ENCODE measurements at regions not wholly inside any gene's neighbourhood (a gene's known extent, or its start where the extent isn't known, plus 50 kb on each side); places are given as distances from the start of the nearest gene placed in this dataset.

DNA sequence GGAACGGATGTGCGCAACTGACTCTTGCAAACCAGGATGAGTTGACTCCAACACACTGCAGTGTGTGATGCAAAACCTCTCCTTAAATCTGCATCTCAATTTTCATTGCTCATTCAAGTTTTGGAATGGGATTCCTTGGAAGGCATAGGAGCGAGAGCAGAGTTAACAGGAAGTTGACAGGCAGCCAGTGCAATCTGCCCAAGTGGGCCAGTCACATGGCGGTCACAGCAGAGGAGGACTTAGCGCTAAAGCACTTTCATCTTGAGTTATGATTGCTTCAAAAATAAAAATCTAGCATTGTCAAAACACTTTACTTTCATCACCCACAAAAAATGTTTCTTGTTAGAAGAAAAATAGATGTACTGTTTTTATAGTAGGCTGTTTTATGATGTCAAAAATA lies 439.0 kb downstream of the FBXO15 start:
- SMC1A ChIA-PET (ENCODE audit: uncharacterized antibody, unreplicated experiment), result no interaction called here
- no peaks in the 10 kb centered on the region for H3K36me3 ChIP-seq (ENCODE audit: control insufficient read depth in 2 of 2, insufficient read depth in 2 of 2, low read length in 1 of 2)
- POLR2A ChIA-PET, result no interaction called here
- FAIRE-seq (no peak), DNase-seq (ENCODE audit: low read depth, low spot score) (no peak), ATAC-seq (no peak)
- H3K4me2 ChIP-seq (ENCODE audit: control insufficient read depth, insufficient read depth), result no peak overlapping the region
- H3K4me1 ChIP-seq (ENCODE audit: control insufficient read depth, insufficient read depth, low read length), result no peaks in the 10 kb centered on the region
- H3K27ac ChIP-seq (ENCODE audit: control insufficient read depth, insufficient read depth), result no peak overlapping the region
- no peaks in the 10 kb centered on the region for H4K20me1 ChIP-seq (ENCODE audit: control insufficient read depth, insufficient read depth)
- RAD21 ChIA-PET (ENCODE audit: unreplicated experiment), result no interaction called here
- no peak overlapping the region for H2AFZ ChIP-seq (ENCODE audit: control insufficient read depth, low read depth, low read length)
- intact Hi-C loops (cut with micrococcal nuclease; ENCODE audit: unreplicated experiment), result no loop called here
- CTCF ChIA-PET, result no interaction called here
- in situ Hi-C loops (cut with MboI), result no loop called here
- H3K4me3 ChIP-seq, result no peak overlapping the region
- no peaks in the 10 kb centered on the region for H3K79me2 ChIP-seq (ENCODE audit: control insufficient read depth, insufficient read depth, low read length)
- 80% methylated on average over 5 of the region's 5 CpGs for WGBS (ENCODE audit: insufficient coverage, insufficient replicate concordance, low lambda C conversion rate, missing lambda C conversion rate)
- H3K27me3 ChIP-seq (replicated peaks in 1 of 2; ENCODE audit: control insufficient read depth in 2 of 2, insufficient read depth in 2 of 2, low read length in 1 of 2), result no peaks in the 10 kb centered on the region
- TF ChIP-seq CBX3 (IDR thresholded peaks at IDR 0.05; ENCODE audit: borderline replicate concordance, low read depth) (no peak), IKZF2 (IDR thresholded peaks at IDR 0.05) (no peak), TAF1 (IDR thresholded peaks at IDR 0.05; ENCODE audit: borderline replicate concordance, low read depth, low read length) (no peak), RAD21 (IDR thresholded peaks at IDR 0.05; ENCODE audit: insufficient read depth, low read depth, low read length) (no peak), ZNF24 (IDR thresholded peaks at IDR 0.05) (no peak), TCF12 (IDR thresholded peaks at IDR 0.05; ENCODE audit: low read depth, low read length) (no peak), MXI1 (IDR thresholded peaks at IDR 0.05; ENCODE audit: low read depth, low read length) (no peak)
- TF ChIP-seq, protein P1, sequence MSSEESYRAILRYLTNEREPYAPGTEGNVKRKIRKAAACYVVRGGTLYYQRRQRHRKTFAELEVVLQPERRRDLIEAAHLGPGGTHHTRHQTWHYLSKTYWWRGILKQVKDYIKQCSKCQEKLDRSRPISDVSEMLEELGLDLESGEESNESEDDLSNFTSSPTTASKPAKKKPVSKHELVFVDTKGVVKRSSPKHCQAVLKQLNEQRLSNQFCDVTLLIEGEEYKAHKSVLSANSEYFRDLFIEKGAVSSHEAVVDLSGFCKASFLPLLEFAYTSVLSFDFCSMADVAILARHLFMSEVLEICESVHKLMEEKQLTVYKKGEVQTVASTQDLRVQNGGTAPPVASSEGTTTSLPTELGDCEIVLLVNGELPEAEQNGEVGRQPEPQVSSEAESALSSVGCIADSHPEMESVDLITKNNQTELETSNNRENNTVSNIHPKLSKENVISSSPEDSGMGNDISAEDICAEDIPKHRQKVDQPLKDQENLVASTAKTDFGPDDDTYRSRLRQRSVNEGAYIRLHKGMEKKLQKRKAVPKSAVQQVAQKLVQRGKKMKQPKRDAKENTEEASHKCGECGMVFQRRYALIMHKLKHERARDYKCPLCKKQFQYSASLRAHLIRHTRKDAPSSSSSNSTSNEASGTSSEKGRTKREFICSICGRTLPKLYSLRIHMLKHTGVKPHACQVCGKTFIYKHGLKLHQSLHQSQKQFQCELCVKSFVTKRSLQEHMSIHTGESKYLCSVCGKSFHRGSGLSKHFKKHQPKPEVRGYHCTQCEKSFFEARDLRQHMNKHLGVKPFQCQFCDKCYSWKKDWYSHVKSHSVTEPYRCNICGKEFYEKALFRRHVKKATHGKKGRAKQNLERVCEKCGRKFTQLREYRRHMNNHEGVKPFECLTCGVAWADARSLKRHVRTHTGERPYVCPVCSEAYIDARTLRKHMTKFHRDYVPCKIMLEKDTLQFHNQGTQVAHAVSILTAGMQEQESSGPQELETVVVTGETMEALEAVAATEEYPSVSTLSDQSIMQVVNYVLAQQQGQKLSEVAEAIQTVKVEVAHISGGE (CRISPR knock-in tag; IDR thresholded peaks at IDR 0.05), result no peak
- TF ChIP-seq, protein P2, sequence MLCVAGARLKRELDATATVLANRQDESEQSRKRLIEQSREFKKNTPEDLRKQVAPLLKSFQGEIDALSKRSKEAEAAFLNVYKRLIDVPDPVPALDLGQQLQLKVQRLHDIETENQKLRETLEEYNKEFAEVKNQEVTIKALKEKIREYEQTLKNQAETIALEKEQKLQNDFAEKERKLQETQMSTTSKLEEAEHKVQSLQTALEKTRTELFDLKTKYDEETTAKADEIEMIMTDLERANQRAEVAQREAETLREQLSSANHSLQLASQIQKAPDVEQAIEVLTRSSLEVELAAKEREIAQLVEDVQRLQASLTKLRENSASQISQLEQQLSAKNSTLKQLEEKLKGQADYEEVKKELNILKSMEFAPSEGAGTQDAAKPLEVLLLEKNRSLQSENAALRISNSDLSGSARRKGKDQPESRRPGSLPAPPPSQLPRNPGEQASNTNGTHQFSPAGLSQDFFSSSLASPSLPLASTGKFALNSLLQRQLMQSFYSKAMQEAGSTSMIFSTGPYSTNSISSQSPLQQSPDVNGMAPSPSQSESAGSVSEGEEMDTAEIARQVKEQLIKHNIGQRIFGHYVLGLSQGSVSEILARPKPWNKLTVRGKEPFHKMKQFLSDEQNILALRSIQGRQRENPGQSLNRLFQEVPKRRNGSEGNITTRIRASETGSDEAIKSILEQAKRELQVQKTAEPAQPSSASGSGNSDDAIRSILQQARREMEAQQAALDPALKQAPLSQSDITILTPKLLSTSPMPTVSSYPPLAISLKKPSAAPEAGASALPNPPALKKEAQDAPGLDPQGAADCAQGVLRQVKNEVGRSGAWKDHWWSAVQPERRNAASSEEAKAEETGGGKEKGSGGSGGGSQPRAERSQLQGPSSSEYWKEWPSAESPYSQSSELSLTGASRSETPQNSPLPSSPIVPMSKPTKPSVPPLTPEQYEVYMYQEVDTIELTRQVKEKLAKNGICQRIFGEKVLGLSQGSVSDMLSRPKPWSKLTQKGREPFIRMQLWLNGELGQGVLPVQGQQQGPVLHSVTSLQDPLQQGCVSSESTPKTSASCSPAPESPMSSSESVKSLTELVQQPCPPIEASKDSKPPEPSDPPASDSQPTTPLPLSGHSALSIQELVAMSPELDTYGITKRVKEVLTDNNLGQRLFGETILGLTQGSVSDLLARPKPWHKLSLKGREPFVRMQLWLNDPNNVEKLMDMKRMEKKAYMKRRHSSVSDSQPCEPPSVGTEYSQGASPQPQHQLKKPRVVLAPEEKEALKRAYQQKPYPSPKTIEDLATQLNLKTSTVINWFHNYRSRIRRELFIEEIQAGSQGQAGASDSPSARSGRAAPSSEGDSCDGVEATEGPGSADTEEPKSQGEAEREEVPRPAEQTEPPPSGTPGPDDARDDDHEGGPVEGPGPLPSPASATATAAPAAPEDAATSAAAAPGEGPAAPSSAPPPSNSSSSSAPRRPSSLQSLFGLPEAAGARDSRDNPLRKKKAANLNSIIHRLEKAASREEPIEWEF (IDR thresholded peaks at IDR 0.05; ENCODE audit: insufficient replicate concordance, low read depth, low read length), result no peak
- TF ChIP-seq, protein P3, sequence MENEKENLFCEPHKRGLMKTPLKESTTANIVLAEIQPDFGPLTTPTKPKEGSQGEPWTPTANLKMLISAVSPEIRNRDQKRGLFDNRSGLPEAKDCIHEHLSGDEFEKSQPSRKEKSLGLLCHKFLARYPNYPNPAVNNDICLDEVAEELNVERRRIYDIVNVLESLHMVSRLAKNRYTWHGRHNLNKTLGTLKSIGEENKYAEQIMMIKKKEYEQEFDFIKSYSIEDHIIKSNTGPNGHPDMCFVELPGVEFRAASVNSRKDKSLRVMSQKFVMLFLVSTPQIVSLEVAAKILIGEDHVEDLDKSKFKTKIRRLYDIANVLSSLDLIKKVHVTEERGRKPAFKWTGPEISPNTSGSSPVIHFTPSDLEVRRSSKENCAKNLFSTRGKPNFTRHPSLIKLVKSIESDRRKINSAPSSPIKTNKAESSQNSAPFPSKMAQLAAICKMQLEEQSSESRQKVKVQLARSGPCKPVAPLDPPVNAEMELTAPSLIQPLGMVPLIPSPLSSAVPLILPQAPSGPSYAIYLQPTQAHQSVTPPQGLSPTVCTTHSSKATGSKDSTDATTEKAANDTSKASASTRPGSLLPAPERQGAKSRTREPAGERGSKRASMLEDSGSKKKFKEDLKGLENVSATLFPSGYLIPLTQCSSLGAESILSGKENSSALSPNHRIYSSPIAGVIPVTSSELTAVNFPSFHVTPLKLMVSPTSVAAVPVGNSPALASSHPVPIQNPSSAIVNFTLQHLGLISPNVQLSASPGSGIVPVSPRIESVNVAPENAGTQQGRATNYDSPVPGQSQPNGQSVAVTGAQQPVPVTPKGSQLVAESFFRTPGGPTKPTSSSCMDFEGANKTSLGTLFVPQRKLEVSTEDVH (IDR thresholded peaks at IDR 0.05; ENCODE audit: low read depth, partially characterized antibody), result no peak
- H3K9ac ChIP-seq (ENCODE audit: control insufficient read depth, insufficient read depth, low read length), result no peak overlapping the region
- BruUV-seq (replicated peaks), result no TSS peak
- H3K9me3 ChIP-seq (replicated peaks; ENCODE audit: control insufficient read depth, insufficient read depth, low read length), result no peaks in the 10 kb centered on the region
